ENCODE measurements at regions not wholly inside any gene's neighbourhood (a gene's known extent, or its start where the extent isn't known, plus 50 kb on each side); places are given as distances from the start of the nearest gene placed in this dataset.
A peak's percentile ranks its signal among the peaks of the same experiment; 100 is the strongest.
"Not testable (repeated sequence)": the region's sequence is repeated elsewhere in the genome, so short reads cannot be mapped to it uniquely, and the experiment has no call there.

DNA sequence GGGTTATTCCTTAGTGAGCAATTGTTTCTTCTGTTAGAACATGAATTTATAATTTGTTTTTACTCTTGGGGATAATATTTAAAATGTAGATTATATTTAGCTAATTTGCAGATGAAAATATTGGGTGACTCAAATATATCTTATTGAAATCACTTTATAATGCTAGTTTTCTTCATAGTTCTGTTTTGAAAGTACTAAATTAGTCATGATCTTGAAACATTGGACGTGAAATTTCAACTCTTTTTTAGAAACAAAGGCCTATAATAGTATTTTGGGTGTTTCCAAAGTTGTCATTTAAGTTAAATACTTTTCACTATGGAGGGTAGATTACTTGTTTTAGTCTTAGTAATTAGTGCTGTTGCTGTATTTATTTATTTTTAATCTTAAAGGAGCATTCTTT lies 250.9 kb downstream of the UTRN start:
- DNase-seq (ENCODE audit: low read depth), result no peak

DNA sequence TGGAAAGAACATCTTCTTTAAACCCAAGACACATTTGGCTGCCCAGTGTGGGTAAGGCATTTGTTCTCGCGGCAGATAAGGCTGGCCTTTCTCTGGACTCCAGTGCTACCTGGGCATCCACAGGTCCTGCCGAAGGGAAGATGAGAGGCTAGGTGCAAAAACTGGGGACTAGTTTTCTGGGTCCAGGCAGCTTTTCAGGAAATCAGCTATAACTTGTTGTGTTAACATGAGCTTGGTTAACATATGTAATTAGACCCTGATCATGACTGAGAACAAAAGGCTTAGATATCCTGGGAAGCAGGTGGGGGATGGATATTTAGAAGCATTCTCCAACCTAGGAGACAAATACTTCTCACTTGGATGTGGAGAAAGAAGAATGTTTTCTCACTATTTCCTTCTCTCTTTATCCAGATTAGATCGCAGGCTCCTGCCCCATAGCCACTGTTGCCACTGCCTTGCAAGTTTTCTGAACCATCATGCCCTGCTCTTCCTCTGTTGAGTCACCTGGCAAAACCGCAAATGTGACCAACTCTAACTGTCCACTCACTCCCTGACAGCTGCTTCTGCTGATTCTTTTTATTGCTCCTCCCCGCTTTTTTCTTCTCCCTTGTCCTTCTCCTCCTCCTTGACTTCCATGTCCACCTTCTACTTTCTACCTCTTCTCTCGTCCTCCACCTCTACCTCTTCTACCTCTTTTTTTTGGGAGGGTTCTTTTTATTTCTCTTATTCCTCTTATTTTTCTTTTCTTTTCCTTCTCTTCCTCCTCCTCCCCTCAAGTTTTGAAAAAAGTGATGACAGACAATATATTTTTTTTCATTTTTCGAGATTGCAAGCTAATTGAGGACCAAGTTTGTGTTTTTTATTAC lies 258.1 kb downstream of the UTRN start:
- no peak for DNase-seq (ENCODE audit: low read depth)

DNA sequence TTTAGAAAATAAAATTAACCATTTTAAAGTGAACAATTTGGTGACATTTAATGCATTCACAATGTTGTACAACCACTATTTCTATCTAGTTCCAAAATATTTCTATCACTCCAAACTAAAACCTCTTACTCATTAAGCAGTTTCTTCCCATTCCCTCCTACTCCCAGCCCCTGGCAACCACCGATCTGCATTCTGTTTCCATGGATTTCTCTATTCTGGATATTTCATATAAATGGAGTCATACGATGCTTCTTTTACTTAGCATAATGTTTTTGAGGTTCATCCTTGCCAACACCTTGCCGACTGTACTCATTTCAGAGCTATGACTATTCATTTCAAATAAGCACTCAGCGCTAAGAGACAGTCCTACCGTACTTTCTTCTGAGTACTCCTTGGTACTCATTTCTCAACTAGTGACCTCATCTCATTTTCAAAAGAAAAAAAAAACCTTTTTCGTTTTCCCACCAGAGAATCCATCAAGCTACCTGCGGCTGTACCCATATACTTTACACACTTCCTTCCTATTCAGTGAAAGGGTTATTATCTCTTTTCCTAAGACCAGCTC lies 259.2 kb downstream of the UTRN start:
- DNase-seq (ENCODE audit: low read depth), result no peak

DNA sequence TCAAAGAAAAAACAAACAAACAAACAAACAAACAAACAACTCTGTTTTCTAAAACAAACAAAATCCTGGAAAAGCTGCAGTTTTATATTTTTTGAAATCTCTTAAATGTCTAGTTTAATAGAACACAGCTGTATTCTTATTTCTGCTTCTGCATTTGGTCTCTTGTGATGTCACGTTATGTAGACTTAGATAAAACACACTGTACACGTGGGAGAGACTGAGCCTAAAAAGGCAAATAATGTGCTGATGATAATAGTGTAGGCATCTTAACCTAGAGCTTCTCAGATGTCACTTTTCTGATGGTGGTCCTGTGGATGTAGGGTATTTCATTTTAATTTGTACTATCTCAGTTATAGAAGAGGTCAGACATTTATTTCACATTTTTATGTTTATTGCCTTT lies 261.7 kb downstream of the UTRN start:
- DNase-seq (ENCODE audit: low read depth), result no peak

DNA sequence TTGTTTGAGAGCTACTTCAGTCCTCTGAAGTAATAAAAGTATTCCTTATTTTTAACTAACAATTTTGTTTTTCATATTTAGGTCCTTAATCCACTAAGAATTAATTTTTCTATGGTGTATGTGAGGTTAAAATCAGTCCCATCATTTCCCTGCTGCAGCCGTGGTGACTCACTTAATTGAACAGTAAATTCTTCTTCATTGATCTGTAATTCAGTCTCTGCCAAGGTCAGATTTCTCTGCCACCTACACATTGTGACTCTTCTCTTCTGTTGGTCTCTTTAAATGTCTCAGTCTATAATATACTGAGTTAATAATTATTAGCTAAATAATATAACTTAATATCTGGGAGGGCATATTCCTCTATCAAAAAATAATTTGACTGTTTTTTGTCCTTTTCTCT lies 262.3 kb downstream of the UTRN start:
- DNase-seq (ENCODE audit: low read depth), result no peak

DNA sequence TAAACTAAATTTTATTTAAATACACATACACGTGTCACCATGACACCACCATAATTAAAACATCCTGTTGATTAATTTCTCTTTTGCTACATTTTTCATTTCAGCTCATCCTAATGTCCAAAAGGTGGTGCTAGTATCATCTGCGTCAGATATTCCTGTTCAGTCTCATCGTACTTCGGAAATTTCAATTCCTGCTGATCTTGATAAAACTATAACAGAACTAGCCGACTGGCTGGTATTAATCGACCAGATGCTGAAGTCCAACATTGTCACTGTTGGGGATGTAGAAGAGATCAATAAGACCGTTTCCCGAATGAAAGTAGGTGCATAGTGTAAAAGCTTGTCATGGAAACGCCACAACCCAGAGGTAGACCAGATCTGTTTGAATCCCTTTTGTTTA lies 263.4 kb downstream of the UTRN start:
- no peak for DNase-seq (ENCODE audit: low read depth)

DNA sequence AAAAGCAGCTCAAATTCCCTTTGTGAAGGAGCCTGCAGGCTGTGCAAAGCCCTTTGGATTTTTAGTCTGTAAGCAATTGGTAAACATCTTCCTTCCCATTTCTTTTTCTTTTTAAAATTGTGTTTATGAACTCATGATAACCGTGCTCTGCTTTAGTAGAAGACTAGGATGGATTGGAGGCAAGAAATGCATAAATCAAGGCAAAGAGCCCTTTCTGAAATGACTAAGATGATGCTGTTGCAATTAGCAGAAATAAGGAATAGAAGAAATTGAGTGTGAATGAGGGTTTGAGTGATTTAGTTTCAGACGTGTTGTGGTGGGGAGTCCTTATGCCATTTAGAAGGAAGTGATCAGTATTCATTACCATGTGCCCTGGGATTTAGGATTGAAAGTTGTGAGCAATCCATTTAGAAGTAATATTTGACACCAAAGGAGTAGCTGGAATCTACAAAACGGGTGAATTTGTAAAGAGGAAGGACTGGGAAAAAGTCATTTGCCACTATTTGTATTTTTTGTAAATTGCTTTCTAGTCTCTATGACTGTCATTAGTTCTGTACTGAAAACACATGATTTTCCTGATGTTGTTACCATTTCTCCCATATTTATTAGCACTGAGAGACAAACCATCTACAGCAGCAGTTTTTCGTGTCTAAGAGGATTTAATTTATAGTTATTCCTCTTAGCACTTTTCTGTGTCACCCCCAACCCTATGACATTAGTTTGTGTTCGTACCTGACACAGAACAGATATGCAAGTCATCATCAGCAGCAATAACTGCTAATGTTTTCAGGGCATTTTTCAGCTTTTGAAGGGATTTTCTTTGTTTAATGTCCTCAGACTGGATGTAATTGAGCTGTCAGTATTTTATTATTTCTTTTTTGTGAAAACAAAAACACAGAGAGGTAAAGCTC lies 265.0 kb downstream of the UTRN start:
- no peak for DNase-seq (ENCODE audit: low read depth)

DNA sequence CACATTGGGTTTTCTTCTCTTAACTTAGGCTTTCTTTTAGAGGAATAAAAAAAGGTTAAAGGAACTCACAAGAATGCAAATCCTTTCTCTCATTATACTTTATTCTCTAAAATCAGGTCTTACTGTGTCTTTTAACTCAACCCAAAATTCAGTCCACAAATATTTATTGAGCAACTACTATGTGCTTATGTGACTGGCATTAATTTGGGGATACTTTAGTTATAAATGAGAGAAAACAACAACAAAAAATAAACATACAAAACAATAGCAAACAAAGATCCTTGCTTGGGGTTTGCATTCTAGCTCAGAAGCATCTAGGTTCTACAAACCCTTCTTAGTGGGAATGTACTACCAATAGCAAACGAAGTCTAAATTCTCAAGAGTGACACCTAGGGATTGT lies 266.2 kb downstream of the UTRN start:
- no peak for DNase-seq (ENCODE audit: low read depth)

DNA sequence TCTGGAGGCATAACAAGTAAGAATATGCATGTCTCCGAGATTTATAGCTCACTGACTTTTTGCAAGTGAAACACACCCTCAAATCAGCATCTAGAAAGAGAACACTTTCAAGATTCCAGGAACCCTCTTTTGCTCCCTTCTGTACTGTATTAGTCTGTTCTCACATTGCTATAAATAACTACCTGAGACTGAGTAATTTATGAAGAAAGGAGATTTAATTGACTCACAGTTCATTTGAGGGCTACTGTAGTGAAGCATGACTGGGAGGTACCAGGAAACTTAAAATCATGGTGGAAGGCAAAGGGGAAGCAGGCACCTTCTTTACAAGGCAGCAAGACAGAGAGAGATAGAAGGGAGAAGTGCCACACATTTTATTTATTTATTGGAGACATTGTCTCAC lies 269.9 kb downstream of the UTRN start:
- DNase-seq (ENCODE audit: low read depth), result no peak

DNA sequence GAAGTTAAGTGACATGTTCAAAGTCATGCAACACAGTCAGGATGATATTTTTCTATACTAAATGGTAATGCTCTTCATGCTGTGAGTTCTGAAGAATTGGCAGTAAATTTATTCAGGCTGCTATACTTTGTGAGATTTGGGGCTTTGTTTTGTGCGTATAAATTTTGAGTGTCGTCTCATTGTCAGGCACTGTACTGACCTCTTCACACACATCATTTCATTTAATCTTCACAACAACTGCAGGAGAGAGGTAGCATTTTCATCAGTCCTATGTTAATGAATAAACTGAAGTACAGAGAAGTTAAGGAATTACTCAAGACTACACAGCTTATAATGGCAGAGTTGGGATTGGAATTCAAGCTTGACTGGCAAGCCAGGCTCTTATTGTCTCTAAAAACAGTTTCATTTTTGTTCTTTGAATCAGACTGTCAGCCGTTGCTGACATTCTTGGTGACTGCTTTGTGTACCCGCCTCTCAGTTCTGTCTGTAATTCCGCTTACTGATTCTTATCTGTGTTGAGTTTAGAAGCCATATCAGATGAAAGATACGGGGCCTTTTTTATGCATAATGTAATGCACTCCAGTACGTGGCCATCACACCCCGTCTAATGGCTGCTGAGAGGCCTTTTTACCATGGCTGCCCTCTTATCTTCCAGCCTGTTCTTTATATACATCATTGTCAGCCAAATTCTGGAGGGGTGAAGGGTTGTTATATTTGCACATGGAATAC lies 274.9 kb downstream of the UTRN start:
- no peak for DNase-seq (ENCODE audit: low read depth)

DNA sequence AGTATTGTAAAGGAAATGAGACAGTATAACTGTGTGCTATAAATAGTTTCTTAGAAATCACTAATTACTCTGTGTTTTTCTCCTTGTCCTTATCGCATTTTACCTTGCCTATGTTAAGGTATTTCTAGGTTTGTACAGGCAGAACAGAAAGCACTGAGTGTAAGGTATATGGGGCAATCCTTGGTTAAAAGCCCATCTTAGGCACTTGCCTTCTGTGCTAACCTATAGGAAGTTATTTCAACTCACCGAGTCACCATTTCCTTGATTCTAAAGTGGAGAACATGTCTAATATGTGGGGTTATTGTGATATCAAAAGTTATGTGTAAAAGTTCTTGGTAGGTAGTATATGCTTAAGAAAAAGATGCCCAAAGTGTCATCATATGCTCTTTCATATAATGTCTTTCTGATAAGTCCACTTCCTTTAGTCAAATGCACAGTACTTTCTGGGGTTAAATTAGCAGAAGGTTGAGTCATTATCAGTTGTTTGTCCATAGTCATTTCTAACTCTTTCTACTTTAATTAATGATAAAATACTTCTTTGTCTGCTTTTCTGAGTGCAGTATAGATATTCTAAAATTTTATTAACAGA lies 276.4 kb downstream of the UTRN start:
- DNase-seq (ENCODE audit: low read depth), result no peak

DNA sequence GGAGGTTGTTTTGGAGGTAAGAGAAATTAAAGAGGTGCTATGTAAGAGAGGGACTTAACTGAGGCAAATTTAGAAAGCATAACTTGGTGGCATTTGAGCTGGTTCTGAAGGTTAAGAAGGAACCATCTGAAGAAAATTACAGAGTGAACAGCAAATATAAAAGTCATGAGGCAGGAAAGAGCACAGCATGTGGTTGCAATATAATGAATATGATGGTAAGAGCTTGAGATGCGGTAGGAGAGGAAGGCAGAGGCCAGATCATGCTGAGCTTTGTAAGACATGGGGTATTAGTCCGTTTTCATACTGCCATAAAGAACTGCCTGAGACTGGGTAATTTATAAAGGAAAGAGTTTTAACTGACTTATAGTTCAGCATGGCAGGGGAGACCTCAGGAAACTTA lies 279.1 kb downstream of the UTRN start:
- no peak for DNase-seq (ENCODE audit: low read depth)

DNA sequence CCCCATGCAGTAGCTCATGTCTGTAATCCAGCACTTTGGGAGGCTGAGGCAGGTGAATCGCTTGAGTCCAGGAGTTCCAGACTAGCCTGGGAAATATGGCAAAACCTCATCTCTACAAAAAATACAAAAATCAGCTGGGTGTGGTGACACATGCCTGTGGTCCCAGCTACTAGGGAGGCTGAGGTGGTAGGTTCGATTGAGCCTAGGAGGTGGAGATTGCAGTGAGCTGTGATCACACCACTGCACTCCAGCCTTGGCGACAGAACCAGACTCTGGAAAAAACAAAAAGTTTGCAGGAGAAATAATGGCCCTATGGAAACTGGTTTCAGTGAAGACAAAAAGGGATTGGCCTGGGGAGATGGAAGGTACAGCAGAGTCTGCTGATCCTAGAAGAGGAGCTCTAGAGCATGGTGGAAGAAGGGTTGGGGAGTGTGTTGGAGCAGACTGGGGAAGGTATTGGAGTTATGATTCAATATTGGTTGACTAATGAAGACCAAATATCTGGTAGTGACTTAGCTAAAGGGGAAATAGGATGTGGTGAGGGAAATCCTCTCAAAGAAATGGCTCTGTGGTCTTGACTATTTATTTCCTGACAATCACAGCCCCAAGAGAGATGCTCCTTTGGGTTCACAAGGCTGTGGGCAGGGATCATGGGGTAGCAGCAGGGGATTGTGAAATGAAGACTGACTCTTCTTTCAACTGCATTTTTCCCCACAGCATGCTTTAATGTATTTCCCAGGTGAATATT lies 281.9 kb downstream of the UTRN start:
- DNase-seq (ENCODE audit: low read depth), result no peak

DNA sequence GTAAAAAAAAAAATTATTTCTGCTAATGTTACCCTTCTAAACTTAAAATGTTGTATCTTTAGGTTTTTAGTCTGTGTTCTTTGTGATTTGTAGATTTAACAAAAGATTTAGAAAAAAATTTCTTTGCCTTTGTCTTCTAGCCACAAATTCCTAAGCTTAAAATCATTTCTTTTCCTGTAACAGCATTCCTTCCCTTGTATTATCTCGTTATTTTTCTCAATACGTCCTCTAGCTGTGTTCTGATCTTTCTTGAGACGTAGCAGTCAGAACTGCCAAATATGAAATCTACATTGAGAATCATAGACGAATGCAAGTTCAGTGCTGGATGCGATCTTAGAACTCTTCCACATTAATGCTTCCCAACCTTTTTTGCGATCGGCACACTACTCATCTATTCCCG lies 283.1 kb downstream of the UTRN start:
- DNase-seq (ENCODE audit: low read depth), result no peak

DNA sequence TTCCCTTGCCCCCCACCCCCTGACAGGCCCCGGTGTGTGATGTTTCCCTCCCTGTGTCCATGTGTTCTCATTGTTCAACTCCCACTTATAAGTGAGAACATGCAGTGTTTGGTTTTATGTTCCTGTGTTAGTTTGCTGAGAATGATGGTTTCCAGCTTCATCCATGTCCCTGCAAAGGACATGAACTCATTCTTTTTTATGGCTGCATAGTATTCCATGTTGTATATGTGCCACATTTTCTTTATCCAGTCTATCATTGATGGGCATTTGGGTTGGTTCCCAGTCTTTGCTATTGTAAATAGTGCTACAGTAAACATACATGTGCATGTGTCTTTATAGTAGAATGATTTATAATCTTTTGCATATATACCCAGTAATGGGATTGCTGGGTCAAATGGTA lies 287.4 kb downstream of the UTRN start:
- not testable (repeated sequence) for DNase-seq (ENCODE audit: low read depth)

DNA sequence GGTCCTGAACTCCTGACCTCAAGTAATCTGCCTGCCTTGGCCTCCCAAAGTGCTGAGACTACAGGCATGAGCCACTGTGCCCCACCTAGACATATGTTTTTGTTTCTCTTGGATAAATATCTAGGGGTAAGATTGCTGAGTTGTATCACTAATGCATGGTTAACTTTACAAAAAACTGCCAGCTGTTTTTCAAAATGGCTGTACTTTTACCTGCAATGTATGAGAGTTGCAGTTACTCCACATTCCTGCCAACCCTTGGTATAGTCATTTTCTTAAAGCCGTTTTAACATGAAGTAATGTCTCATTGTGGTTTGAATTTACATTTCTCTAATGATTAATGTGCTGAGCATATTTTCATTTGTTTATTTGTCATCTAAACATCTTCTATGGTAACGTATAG lies 289.7 kb downstream of the UTRN start:
- no peak for DNase-seq (ENCODE audit: low read depth)

DNA sequence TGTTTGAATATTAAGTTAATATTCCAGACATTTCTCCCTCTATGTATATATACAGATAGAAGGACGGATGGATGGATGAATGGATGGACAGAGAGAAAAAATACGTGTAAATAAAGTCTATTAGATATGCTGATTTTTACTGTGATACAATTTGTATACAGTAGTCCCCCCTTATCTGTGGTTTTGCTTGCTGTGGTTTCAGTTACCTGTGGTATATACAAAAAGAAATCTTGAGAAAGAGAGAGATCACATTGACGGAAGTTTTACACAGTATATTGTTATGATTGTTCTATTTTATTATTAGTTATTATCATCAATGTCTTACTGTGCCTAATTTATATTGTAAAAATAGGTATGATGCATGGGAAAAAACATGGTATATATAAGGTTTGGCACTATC lies 290.2 kb downstream of the UTRN start:
- no peak for DNase-seq (ENCODE audit: low read depth)

DNA sequence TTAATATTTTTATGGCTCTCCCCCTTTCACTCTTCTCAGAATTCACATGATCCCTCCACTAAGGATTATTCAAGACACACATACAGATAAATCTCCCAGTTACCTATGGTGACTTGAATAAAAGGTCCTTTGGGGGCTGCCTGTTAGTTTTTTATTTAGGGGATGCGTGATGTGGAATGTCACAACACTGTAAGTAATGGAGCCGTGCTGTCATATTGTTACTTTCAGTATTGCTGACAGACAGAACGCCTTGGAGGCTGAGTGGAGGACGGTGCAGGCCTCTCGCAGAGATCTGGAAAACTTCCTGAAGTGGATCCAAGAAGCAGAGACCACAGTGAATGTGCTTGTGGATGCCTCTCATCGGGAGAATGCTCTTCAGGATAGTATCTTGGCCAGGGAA lies 291.7 kb downstream of the UTRN start:
- no peak for DNase-seq (ENCODE audit: low read depth)

DNA sequence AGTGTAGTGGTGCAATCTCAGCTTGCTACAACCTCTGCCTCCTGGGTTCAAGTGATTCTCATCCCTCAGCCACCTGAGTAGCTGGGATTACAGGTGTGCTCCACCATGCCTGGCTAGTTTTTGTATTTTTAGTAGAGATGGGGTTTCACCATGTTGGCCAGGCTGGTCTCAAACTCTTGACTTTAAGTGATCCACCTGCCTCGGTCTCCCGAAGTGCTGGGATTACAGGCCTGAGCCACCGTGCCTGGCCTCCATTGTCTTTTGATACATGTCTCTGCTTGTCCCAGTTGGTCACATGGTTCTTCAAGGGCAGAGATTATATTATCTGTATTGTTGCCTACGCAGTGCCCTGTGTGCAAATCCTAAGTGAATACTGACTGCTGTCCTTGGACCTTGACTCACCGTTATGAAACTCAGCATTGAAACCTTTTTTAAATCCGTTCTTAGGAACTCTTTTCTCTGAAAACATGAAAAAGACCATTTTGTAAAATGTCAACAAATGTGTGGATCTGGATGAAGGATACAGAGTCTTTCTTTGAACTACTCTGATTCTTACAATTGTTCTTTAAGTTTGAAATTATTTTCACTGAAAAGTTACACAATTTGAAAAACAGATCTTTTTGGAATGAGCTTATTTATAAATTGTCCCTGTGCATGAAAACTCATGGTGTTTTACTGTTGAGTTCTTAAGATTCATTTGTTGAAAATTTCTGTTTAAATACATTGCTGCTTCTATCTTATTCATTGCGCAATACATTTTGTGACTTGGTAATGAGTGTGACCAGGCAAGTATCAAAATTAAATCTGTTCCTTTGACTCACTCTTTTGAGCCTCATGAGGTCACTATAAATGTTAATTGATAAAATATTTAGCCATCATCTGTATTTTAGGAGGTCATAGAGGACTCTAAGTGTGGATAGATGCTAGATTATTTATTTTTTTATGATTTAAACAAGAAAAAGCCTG lies 293.5 kb downstream of the UTRN start:
- DNase-seq (ENCODE audit: low read depth), result peak; percentile 43

DNA sequence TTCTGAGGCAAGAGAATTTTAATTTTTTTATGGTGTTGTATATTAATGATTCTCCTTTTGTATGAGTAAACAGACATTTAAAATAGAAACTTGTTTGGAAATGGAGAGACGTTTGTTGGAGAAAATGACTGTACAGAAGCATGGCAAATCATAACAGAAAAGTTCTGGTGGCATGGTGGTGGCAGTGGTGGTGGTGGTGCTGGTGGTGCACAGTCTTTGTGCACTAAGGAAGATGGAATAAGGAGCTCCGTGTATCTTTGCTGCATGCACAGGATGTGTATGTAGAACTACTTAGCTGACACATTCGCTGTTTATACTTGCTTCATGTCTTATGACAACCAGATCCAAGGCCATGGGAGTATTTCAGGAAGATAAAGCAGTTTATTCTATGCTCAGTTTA lies 294.9 kb downstream of the UTRN start:
- DNase-seq (ENCODE audit: low read depth), result no peak

Data from fibroblast of gingiva (primary cell).